HCT116 (cell line): ENCODE measurements at regions not wholly inside any gene's neighbourhood (a gene's known extent, or its start where the extent isn't known, plus 50 kb on each side); places are given as distances from the start of the nearest gene placed in this dataset.

Experiments
- ATAC-seq: fragments of 200-7000 bp; cut with Tn5 transposase; 2 replicates; pipeline ENCODE4 v1.9.1; 2020; ENCODE audit warnings: mild to moderate bottlenecking, moderate library complexity
- BruUV-seq: library from RNA; stranded (reverse); fragments of 400-500 nt; replicated peaks from 2 replicates; lab custom pipeline; 2021; lab: Mats Ljungman, UMichigan
- CTCF ChIA-PET: fragments of 300-600 bp; sonication (Branson Sonifier 250); formaldehyde crosslinking; loops from one replicate; lab custom pipeline; 2021; ENCODE audit warnings: antibody characterized with exemption; lab: Charles Lee
- POLR2A ChIA-PET: fragments of 300-600, 350-600 bp; sonication (Branson Sonifier 250); formaldehyde crosslinking; loops from one replicate; lab custom pipeline; 2021; ENCODE audit warnings: antibody characterized with exemption; lab: Charles Lee
- RAD21 ChIA-PET, 2 experiments: fragments of 300-600 bp; sonication (Branson Sonifier 250); formaldehyde crosslinking; loops; one replicate each; lab custom pipeline; 2023; ENCODE audit warnings: low total read pairs in 2 of 2; ENCODE audit not compliant: uncharacterized antibody in 2 of 2, unreplicated experiment in 2 of 2, low non-redundant PET in 1 of 2; lab: Charles Lee
- DNase-seq: peaks from one replicate; pipeline ENCODE4 v3.0.0-alpha.2; 2010; ENCODE audit warnings: low read depth, low spot score
- H2AFZ ChIP-seq: fragments of 200-600 bp; shearing (Covaris generic), sonication (generic); 2 replicates; pipeline ENCODE4 v1.6.1; 2017; ENCODE audit warnings: low read depth, mixed run types, mixed read lengths, antibody characterized with exemption, low read length; ENCODE audit not compliant: poor library complexity, severe bottlenecking
- H3K27ac ChIP-seq: 2 replicates; pipeline ENCODE4 v1.5.1; 2012; ENCODE audit warnings: low read depth, low read length
- H3K27me3 ChIP-seq: fragments of 200-600 bp; sonication (generic); 2 replicates; pipeline ENCODE4 v1.6.1; 2016; ENCODE audit warnings: mixed run types, low read length, mixed read lengths; ENCODE audit not compliant: insufficient read depth
- H3K36me3 ChIP-seq, 2 experiments: fragments of 200-500 bp in 1 of 2; fragments of 200-600 bp in 1 of 2; sonication (Bioruptor generic) in 1 of 2; sonication (generic) in 1 of 2; 2 replicates each; pipeline versions ENCODE4 v1.5.1 to v1.6.1; 2014 to 2016; ENCODE audit warnings: low read length in 2 of 2, inconsistent platforms in 1 of 2, mixed read lengths in 1 of 2, mixed run types in 1 of 2; ENCODE audit not compliant: insufficient read depth in 2 of 2, control insufficient read depth in 1 of 2
- H3K4me1 ChIP-seq, 2 experiments: fragments of 200-600 bp in 1 of 2; sonication (generic) in 1 of 2; 2 replicates each; pipeline versions ENCODE4 v1.5.1 to v1.6.1; 2012 to 2017; ENCODE audit warnings: low read length in 2 of 2, inconsistent platforms in 1 of 2, mild to moderate bottlenecking in 1 of 2, mixed read lengths in 1 of 2, mixed run types in 1 of 2, moderate library complexity in 1 of 2; ENCODE audit not compliant: insufficient read depth in 2 of 2, control insufficient read depth in 1 of 2
- H3K4me2 ChIP-seq: fragments of 200-600 bp; sonication (generic); 2 replicates; pipeline ENCODE4 v1.6.1; 2017; ENCODE audit warnings: mixed run types, low read length, mixed read lengths
- H3K4me3 ChIP-seq, 2 experiments: fragments of 200-600 bp in 1 of 2; sonication (generic) in 1 of 2; replicated peaks in 1 of 2; 2 replicates each; pipeline ENCODE4 v1.5.1; 2011 to 2016; ENCODE audit warnings: low read length in 2 of 2, control low read depth in 1 of 2, low read depth in 1 of 2, mild to moderate bottlenecking in 1 of 2, mixed read lengths in 1 of 2, mixed run types in 1 of 2
- H3K79me2 ChIP-seq: fragments of 200-600 bp; sonication (generic); 2 replicates; pipeline ENCODE4 v1.6.1; 2017; ENCODE audit warnings: mild to moderate bottlenecking, mixed run types, low read length, moderate library complexity, mixed read lengths; ENCODE audit not compliant: insufficient read depth
- H3K9ac ChIP-seq: fragments of 200-600 bp; sonication (generic); 2 replicates; pipeline ENCODE4 v1.6.1; 2016; ENCODE audit warnings: low read length, mixed read lengths
- H3K9me2 ChIP-seq: fragments of 200-600 bp; sonication (generic), shearing (Covaris generic); 2 replicates; pipeline ENCODE4 v1.6.1; 2017; ENCODE audit warnings: mixed run types, mild to moderate bottlenecking, moderate library complexity; ENCODE audit not compliant: insufficient read depth
- H3K9me3 ChIP-seq, 2 experiments: fragments of 200-500 bp in 1 of 2; fragments of 200-600 bp in 1 of 2; sonication (Bioruptor generic) in 1 of 2; sonication (generic) in 1 of 2; 2 replicates each; pipeline ENCODE4 v1.6.1; 2014 to 2017; ENCODE audit warnings: low read length in 2 of 2, mixed read lengths in 2 of 2, inconsistent platforms in 1 of 2, low read depth in 1 of 2, mild to moderate bottlenecking in 1 of 2, mixed run types in 1 of 2, moderate library complexity in 1 of 2; ENCODE audit not compliant: control insufficient read depth in 1 of 2, insufficient read depth in 1 of 2
- H4K20me1 ChIP-seq: fragments of 200-600 bp; sonication (generic), shearing (Covaris generic); 2 replicates; pipeline ENCODE4 v1.6.1; 2017; ENCODE audit warnings: mixed run types, mild to moderate bottlenecking, moderate library complexity; ENCODE audit not compliant: insufficient read depth
- ATF3 ChIP-seq: IDR thresholded peaks from 2 replicates; pipeline ENCODE4 v1.6.1; 2012
- CEBPB ChIP-seq: IDR thresholded peaks from 2 replicates; pipeline ENCODE4 v1.6.1; 2012; ENCODE audit warnings: low read depth
- EGR1 ChIP-seq: IDR thresholded peaks from 2 replicates; pipeline ENCODE4 v1.6.1; 2012; ENCODE audit warnings: low read depth
- ELF1 ChIP-seq: IDR thresholded peaks from 2 replicates; pipeline ENCODE4 v1.6.1; 2012; ENCODE audit warnings: low read depth, borderline replicate concordance
- EZH2 ChIP-seq: fragments of 200-600 bp; sonication (generic); IDR thresholded peaks from 2 replicates; pipeline ENCODE4 v1.6.1; 2017; ENCODE audit warnings: antibody characterized with exemption, mixed run types
- EZH2phosphoT487 ChIP-seq: fragments of 200-600 bp; IDR thresholded peaks from 2 replicates; pipeline ENCODE4 v1.6.1; 2018; ENCODE audit warnings: antibody characterized with exemption, borderline replicate concordance
- JUND ChIP-seq: IDR thresholded peaks from 2 replicates; pipeline ENCODE4 v1.6.1; 2012
- POLR2A ChIP-seq: IDR thresholded peaks from 2 replicates; pipeline ENCODE4 v1.7.0; 2011; ENCODE audit warnings: borderline replicate concordance; ENCODE audit not compliant: insufficient read depth, insufficient read length; ENCODE audit errors: extremely low read depth
- POLR2AphosphoS5 ChIP-seq: IDR thresholded peaks from 2 replicates; pipeline ENCODE4 v1.6.1; 2011; ENCODE audit warnings: mild to moderate bottlenecking, low read depth, low read length, moderate library complexity
- RAD21 ChIP-seq: IDR thresholded peaks from 2 replicates; pipeline ENCODE4 v1.6.1; 2012; ENCODE audit warnings: low read depth, mild to moderate bottlenecking
- SP1 ChIP-seq: IDR thresholded peaks from 2 replicates; pipeline ENCODE4 v1.6.1; 2012; ENCODE audit warnings: low read depth
- SRF ChIP-seq: IDR thresholded peaks from 2 replicates; pipeline ENCODE4 v1.6.1; 2012; ENCODE audit warnings: low read depth
- YY1 ChIP-seq: IDR thresholded peaks from 2 replicates; pipeline ENCODE4 v1.6.1; 2011; ENCODE audit warnings: low read length, low read depth, moderate library complexity, mild to moderate bottlenecking; ENCODE audit not compliant: insufficient replicate concordance; ENCODE audit errors: extremely low read depth
- ZBTB33 ChIP-seq: IDR thresholded peaks from 2 replicates; pipeline ENCODE4 v1.6.1; 2011; ENCODE audit warnings: mild to moderate bottlenecking, low read length, moderate library complexity; ENCODE audit not compliant: insufficient replicate concordance; ENCODE audit errors: extremely low read depth
- ZFX ChIP-seq: fragments of 450-650 bp; IDR thresholded peaks from 2 replicates; pipeline ENCODE4 v1.6.1; 2017
- ZNF274 ChIP-seq: fragments of 200-500 bp; sonication (Bioruptor generic); IDR thresholded peaks from 2 replicates; pipeline ENCODE4 v1.6.1; 2014; ENCODE audit warnings: mild to moderate bottlenecking, low read depth, low read length, inconsistent platforms
- intact Hi-C: fragments of 100-400 bp; cut with micrococcal nuclease; formaldehyde crosslinking; loops from 2 replicates; pipeline ENCODE4 v1.10.0; 2022
- TF ChIP-seq, protein P1 (sequence below): IDR thresholded peaks from 2 replicates; pipeline ENCODE4 v1.6.1; 2012; ENCODE audit warnings: low read depth
- TF ChIP-seq, protein P2 (sequence below), 3 experiments: fragments of 200-600 bp in 1 of 3; sonication (generic) in 1 of 3; IDR thresholded peaks in 2 of 3; conservative IDR thresholded peaks in 1 of 3; 2 replicates each; pipeline ENCODE4 v1.5.1; 2012 to 2017; ENCODE audit warnings: low read depth in 2 of 3, low read length in 2 of 3, antibody characterized with exemption in 1 of 3, borderline replicate concordance in 1 of 3, control low read depth in 1 of 3, mild to moderate bottlenecking in 1 of 3, mixed read lengths in 1 of 3, mixed run types in 1 of 3, moderate library complexity in 1 of 3; ENCODE audit not compliant: insufficient read depth in 1 of 3

DNA sequence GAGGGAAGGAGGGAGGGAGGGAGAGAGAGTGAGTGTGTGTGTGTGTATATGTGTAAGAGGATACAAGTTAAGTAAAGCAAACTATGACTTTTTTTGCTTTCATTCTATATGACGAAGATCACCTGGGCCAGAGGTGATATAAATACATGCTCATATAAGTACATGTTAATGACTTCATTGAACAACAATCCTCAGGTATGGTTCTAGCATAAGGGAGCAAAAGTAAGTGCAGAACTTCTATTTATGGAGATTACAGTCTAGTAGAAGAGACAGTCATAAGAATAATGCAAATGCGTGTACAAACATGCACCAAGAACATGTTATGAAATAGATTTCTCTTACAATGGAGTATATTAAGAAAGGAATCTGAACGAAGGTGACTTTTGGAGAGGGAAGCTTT lies 1804.0 kb downstream of the MAT2B start:
- DNase-seq (no peak), ATAC-seq (no peak)
- H3K9me3 ChIP-seq = peaks cover 0 to 30% of the 10 kb centered on the region in 2 experiments; a peak in 2 of 4 replicates
- POLR2A ChIA-PET = no interaction called here
- no peaks in the 10 kb centered on the region for H3K36me3 ChIP-seq
- no peaks in the 10 kb centered on the region for H3K79me2 ChIP-seq
- H3K9ac ChIP-seq = no peak overlapping the region
- no peaks in the 10 kb centered on the region for H3K4me1 ChIP-seq
- H2AFZ ChIP-seq = no peak overlapping the region
- no peak overlapping the region for H3K4me3 ChIP-seq
- no peak overlapping the region for H3K27ac ChIP-seq
- intact Hi-C loops = no loop called here
- H3K9me2 ChIP-seq = no peaks in the 10 kb centered on the region
- no peaks in the 10 kb centered on the region for H4K20me1 ChIP-seq
- BruUV-seq = no TSS peak
- H3K27me3 ChIP-seq = no peaks in the 10 kb centered on the region
- RAD21 ChIA-PET = no interaction called here
- TF ChIP-seq EGR1 (no peak), POLR2A (no peak), ZFX (no peak), CEBPB (no peak), JUND (no peak), ATF3 (no peak), ZBTB33 (no peak), EZH2 (no peak), ZNF274 (no peak), YY1 (no peak), ELF1 (no peak), SRF (no peak), RAD21 (no peak), SP1 (no peak), EZH2phosphoT487 (no peak), POLR2AphosphoS5 (no peak)
- TF ChIP-seq, protein P1, sequence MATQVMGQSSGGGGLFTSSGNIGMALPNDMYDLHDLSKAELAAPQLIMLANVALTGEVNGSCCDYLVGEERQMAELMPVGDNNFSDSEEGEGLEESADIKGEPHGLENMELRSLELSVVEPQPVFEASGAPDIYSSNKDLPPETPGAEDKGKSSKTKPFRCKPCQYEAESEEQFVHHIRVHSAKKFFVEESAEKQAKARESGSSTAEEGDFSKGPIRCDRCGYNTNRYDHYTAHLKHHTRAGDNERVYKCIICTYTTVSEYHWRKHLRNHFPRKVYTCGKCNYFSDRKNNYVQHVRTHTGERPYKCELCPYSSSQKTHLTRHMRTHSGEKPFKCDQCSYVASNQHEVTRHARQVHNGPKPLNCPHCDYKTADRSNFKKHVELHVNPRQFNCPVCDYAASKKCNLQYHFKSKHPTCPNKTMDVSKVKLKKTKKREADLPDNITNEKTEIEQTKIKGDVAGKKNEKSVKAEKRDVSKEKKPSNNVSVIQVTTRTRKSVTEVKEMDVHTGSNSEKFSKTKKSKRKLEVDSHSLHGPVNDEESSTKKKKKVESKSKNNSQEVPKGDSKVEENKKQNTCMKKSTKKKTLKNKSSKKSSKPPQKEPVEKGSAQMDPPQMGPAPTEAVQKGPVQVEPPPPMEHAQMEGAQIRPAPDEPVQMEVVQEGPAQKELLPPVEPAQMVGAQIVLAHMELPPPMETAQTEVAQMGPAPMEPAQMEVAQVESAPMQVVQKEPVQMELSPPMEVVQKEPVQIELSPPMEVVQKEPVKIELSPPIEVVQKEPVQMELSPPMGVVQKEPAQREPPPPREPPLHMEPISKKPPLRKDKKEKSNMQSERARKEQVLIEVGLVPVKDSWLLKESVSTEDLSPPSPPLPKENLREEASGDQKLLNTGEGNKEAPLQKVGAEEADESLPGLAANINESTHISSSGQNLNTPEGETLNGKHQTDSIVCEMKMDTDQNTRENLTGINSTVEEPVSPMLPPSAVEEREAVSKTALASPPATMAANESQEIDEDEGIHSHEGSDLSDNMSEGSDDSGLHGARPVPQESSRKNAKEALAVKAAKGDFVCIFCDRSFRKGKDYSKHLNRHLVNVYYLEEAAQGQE = no peak
- TF ChIP-seq, protein P2, sequence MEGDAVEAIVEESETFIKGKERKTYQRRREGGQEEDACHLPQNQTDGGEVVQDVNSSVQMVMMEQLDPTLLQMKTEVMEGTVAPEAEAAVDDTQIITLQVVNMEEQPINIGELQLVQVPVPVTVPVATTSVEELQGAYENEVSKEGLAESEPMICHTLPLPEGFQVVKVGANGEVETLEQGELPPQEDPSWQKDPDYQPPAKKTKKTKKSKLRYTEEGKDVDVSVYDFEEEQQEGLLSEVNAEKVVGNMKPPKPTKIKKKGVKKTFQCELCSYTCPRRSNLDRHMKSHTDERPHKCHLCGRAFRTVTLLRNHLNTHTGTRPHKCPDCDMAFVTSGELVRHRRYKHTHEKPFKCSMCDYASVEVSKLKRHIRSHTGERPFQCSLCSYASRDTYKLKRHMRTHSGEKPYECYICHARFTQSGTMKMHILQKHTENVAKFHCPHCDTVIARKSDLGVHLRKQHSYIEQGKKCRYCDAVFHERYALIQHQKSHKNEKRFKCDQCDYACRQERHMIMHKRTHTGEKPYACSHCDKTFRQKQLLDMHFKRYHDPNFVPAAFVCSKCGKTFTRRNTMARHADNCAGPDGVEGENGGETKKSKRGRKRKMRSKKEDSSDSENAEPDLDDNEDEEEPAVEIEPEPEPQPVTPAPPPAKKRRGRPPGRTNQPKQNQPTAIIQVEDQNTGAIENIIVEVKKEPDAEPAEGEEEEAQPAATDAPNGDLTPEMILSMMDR (IDR thresholded peaks at IDR 0.05 in 2 of 3, conservative IDR thresholded peaks at IDR 0.05 in 1 of 3; ENCODE audit: borderline replicate concordance in 1 of 3, insufficient read depth in 1 of 3, low read depth in 2 of 3, low read length in 2 of 3) = no peak
- no peak overlapping the region for H3K4me2 ChIP-seq
- CTCF ChIA-PET = no interaction called here
